Right lobe of liver (tissue), 4 donors: ENCODE measurements at regions not wholly inside any gene's neighbourhood (a gene's known extent, or its start where the extent isn't known, plus 50 kb on each side); places are given as distances from the start of the nearest gene placed in this dataset.
"Not testable (repeated sequence)": the region's sequence is repeated elsewhere in the genome, so short reads cannot be mapped to it uniquely, and the experiment has no call there.

ENCODE experiments used
- POLR2A ChIP-seq: fragments of 450-650 bp; IDR thresholded peaks from one replicate; pipeline ENCODE4 v1.6.1; 2017; ENCODE audit warnings: antibody characterized with exemption, mild to moderate bottlenecking
- TF ChIP-seq, protein P1 (sequence below), 4 donors: fragments of 200-600 bp in 3 of 4; fragments of 450-650 bp in 1 of 4; IDR thresholded peaks; one replicate each; pipeline versions ENCODE4 v1.5.1 to v1.8.0; 2016 to 2022; ENCODE audit warnings: antibody characterized with exemption in 4 of 4, mild to moderate bottlenecking in 2 of 4
- donor health status: DM: no; HTN: no; CAD: no.
- donor health status: DM: no; HTN: no; CAD: no.
- donor health status: DM: no; HTN: yes; CAD: no.

DNA sequence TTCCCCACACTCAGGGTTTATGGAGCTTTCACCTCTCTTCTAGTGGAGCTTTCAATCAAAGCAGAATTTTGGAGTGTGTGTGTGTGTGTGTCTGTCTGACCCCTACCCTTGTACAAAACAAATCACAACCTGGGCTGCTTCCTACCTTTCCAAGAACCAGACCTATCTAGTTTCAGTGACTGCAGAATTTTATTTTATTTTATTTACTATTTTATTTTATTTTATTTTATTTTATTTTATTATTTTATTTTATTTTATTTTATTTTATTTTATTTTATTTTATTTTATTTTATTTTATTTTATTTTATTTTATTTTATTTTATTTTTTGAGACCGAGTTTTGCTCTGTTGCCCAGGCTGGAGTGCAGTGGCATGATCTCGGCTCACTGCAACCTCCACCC, 151.6 kb upstream of the SEMA6A start:
- TF ChIP-seq, protein P1, sequence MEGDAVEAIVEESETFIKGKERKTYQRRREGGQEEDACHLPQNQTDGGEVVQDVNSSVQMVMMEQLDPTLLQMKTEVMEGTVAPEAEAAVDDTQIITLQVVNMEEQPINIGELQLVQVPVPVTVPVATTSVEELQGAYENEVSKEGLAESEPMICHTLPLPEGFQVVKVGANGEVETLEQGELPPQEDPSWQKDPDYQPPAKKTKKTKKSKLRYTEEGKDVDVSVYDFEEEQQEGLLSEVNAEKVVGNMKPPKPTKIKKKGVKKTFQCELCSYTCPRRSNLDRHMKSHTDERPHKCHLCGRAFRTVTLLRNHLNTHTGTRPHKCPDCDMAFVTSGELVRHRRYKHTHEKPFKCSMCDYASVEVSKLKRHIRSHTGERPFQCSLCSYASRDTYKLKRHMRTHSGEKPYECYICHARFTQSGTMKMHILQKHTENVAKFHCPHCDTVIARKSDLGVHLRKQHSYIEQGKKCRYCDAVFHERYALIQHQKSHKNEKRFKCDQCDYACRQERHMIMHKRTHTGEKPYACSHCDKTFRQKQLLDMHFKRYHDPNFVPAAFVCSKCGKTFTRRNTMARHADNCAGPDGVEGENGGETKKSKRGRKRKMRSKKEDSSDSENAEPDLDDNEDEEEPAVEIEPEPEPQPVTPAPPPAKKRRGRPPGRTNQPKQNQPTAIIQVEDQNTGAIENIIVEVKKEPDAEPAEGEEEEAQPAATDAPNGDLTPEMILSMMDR (IDR thresholded peaks at IDR 0.05), result not testable (repeated sequence)
- not testable (repeated sequence) for TF ChIP-seq POLR2A
